Activated CD4-positive, alpha-beta T cell treated with anti-CD3 and anti-CD28 coated beads for 24 hours (primary cell): ENCODE measurements at regions not wholly inside any gene's neighbourhood (a gene's known extent, or its start where the extent isn't known, plus 50 kb on each side); places are given as distances from the start of the nearest gene placed in this dataset.

ENCODE experiments used
- DNase-seq, 2 donors: peaks; one replicate each; pipeline ENCODE4 v3.0.0-alpha.2; 2020; ENCODE audit warnings: low read depth in 2 of 2

GRCh38 chr2:8580316-8581233 lies 101.3 kb upstream of the ID2 start:
- no peak for DNase-seq

GRCh38 chr2:8581234-8581561 lies 100.7 kb upstream of the ID2 start:
- no peak for DNase-seq

GRCh38 chr2:8581601-8582041 lies 100.2 kb upstream of the ID2 start:
- no peak for DNase-seq

GRCh38 chr2:8582191-8582590 lies 99.7 kb upstream of the ID2 start:
- no peak for DNase-seq

GRCh38 chr2:8582651-8583399 lies 99.0 kb upstream of the ID2 start:
- DNase-seq: no peak

GRCh38 chr2:8583400-8584173 lies 98.3 kb upstream of the ID2 start:
- peak; percentile 75 to 84 for DNase-seq

- no peak for DNase-seq
Observed at GRCh38 chr2:8584174-8585066, 97.4 kb upstream of the ID2 start.

GRCh38 chr2:8586457-8587051 lies 95.3 kb upstream of the ID2 start:
- DNase-seq: no peak

GRCh38 chr2:8587251-8587791 lies 94.5 kb upstream of the ID2 start:
- no peak for DNase-seq

- no peak for DNase-seq
Observed at GRCh38 chr2:8587920-8588830, 93.7 kb upstream of the ID2 start.

- DNase-seq: no peak
Observed at GRCh38 chr2:8588831-8589191, 93.0 kb upstream of the ID2 start.

GRCh38 chr2:8589721-8590120 lies 92.1 kb upstream of the ID2 start:
- DNase-seq: no peak

GRCh38 chr2:8590938-8591337 lies 90.9 kb upstream of the ID2 start:
- DNase-seq: no peak

GRCh38 chr2:8592736-8593135 lies 89.1 kb upstream of the ID2 start:
- no peak for DNase-seq

- DNase-seq: no peak
Observed at GRCh38 chr2:8593243-8593642, 88.6 kb upstream of the ID2 start.

GRCh38 chr2:8594731-8595427 lies 87.0 kb upstream of the ID2 start:
- no peak for DNase-seq

- DNase-seq: no peak
Observed at GRCh38 chr2:8595428-8595805, 86.4 kb upstream of the ID2 start.

- DNase-seq: no peak
Observed at GRCh38 chr2:8595811-8596600, 85.8 kb upstream of the ID2 start.
